Panc1 (cell line): ENCODE measurements at regions not wholly inside any gene's neighbourhood (a gene's known extent, or its start where the extent isn't known, plus 50 kb on each side); places are given as distances from the start of the nearest gene placed in this dataset.

Experiments used
- POLR2AphosphoS5 ChIP-seq: IDR thresholded peaks from 2 replicates; pipeline ENCODE4 v1.6.1; 2012; ENCODE audit warnings: mild to moderate bottlenecking, low read depth, low read length, moderate library complexity
- SIN3A ChIP-seq: IDR thresholded peaks from 2 replicates; pipeline ENCODE4 v1.6.1; 2012; ENCODE audit warnings: low read depth, mild to moderate bottlenecking, low read length, moderate library complexity, borderline replicate concordance; ENCODE audit not compliant: insufficient read depth
- TCF7L2 ChIP-seq: IDR thresholded peaks from 2 replicates; pipeline ENCODE4 v1.6.1; 2011; ENCODE audit warnings: mild to moderate bottlenecking, low read depth, low read length, inconsistent platforms
- TF ChIP-seq, protein P1 (sequence below): fragments of 450-650 bp; IDR thresholded peaks from 2 replicates; pipeline ENCODE4 v1.5.1; 2017; ENCODE audit warnings: mild to moderate bottlenecking
- TF ChIP-seq, protein P2 (sequence below), 2 experiments: IDR thresholded peaks; 2 replicates each; pipeline ENCODE4 v1.6.1; 2011 to 2012; ENCODE audit warnings: low read depth in 2 of 2, control low read depth in 1 of 2, low read length in 1 of 2, mild to moderate bottlenecking in 1 of 2, moderate library complexity in 1 of 2; ENCODE audit not compliant: insufficient read depth in 1 of 2

- TF ChIP-seq POLR2AphosphoS5 (no peak), TCF7L2 (no peak), SIN3A (no peak)
- TF ChIP-seq, protein P1, sequence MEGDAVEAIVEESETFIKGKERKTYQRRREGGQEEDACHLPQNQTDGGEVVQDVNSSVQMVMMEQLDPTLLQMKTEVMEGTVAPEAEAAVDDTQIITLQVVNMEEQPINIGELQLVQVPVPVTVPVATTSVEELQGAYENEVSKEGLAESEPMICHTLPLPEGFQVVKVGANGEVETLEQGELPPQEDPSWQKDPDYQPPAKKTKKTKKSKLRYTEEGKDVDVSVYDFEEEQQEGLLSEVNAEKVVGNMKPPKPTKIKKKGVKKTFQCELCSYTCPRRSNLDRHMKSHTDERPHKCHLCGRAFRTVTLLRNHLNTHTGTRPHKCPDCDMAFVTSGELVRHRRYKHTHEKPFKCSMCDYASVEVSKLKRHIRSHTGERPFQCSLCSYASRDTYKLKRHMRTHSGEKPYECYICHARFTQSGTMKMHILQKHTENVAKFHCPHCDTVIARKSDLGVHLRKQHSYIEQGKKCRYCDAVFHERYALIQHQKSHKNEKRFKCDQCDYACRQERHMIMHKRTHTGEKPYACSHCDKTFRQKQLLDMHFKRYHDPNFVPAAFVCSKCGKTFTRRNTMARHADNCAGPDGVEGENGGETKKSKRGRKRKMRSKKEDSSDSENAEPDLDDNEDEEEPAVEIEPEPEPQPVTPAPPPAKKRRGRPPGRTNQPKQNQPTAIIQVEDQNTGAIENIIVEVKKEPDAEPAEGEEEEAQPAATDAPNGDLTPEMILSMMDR = no peak
- TF ChIP-seq, protein P2, sequence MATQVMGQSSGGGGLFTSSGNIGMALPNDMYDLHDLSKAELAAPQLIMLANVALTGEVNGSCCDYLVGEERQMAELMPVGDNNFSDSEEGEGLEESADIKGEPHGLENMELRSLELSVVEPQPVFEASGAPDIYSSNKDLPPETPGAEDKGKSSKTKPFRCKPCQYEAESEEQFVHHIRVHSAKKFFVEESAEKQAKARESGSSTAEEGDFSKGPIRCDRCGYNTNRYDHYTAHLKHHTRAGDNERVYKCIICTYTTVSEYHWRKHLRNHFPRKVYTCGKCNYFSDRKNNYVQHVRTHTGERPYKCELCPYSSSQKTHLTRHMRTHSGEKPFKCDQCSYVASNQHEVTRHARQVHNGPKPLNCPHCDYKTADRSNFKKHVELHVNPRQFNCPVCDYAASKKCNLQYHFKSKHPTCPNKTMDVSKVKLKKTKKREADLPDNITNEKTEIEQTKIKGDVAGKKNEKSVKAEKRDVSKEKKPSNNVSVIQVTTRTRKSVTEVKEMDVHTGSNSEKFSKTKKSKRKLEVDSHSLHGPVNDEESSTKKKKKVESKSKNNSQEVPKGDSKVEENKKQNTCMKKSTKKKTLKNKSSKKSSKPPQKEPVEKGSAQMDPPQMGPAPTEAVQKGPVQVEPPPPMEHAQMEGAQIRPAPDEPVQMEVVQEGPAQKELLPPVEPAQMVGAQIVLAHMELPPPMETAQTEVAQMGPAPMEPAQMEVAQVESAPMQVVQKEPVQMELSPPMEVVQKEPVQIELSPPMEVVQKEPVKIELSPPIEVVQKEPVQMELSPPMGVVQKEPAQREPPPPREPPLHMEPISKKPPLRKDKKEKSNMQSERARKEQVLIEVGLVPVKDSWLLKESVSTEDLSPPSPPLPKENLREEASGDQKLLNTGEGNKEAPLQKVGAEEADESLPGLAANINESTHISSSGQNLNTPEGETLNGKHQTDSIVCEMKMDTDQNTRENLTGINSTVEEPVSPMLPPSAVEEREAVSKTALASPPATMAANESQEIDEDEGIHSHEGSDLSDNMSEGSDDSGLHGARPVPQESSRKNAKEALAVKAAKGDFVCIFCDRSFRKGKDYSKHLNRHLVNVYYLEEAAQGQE (IDR thresholded peaks at IDR 0.05; ENCODE audit: insufficient read depth in 1 of 2, low read depth in 2 of 2, low read length in 1 of 2) = no peak
Observed at GRCh38 chr18:66994790-66995189, 390.9 kb upstream of the CDH19 start.
